Spleen (tissue), 7 donors: ENCODE measurements at regions not wholly inside any gene's neighbourhood (a gene's known extent, or its start where the extent isn't known, plus 50 kb on each side); places are given as distances from the start of the nearest gene placed in this dataset.

Source experiments
- POLR2A ChIP-seq, 3 donors: fragments of 450-650 bp; IDR thresholded peaks; one replicate each; pipeline ENCODE4 v1.5.1; 2017; ENCODE audit warnings: antibody characterized with exemption in 3 of 3, mild to moderate bottlenecking in 1 of 3
- TF ChIP-seq, protein P1 (sequence below), 11 experiments: fragments of 200-600 bp in 7 of 11; fragments of 450-650 bp in 4 of 11; sonication (generic) in 4 of 11; IDR thresholded peaks in 8 of 11; conservative IDR thresholded peaks in 3 of 11; 1 replicate in 7 of 11; 2 replicates in 4 of 11; pipeline versions ENCODE4 v1.4.0 to v1.8.0; 2016 to 2021; ENCODE audit warnings: antibody characterized with exemption in 11 of 11, inconsistent platforms in 4 of 11, mild to moderate bottlenecking in 1 of 11
- donor health status: DM: no; HTN: no; CAD: no; lungs with moderate emphysema.
- donor health status: DM: no; HTN: no; CAD: no.
- donor health status: DM: no; HTN: no; CAD: no.

DNA sequence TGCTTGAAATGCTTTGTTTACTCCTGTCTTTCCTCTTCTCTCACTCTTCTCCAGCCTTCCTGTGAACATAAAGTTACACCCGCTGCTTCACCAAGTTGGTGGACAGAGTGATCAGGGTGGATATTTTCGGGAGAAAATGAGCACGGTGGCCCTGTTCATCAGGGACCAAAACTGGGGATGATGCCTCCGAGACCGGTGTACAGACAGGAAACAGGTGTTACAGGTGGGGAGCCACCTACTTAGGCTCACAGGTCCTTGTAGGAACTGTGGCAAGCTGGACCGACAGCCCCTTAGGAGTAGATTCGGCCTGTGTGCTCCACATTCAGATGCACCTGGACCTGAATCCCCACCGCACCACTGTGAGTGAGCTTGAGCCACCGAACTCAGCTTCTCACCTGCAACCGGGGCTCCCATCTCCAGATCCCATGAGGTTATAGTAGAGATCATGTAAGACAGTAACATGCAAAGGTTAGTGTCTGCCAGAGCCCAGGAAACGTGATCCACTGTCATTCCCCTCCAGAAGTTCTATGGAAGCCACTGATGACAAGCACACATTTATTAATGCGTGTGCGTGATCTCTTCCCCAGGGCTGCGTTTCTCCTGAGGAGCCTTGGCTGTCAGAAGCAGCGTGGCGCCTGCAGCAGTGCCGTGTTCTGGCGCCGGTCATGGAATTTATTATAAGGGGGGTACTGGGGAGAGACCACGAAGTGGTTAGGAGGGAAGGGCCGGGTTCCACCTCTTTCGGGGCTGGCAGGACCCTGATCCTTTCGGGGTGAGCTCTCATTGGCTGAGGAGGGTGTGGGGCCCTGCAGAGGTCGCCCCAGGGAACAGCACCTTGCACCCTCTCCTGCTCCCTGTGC, 94.2 kb downstream of the ERMARD start:
- no peak for TF ChIP-seq POLR2A (IDR thresholded peaks at IDR 0.05)
- TF ChIP-seq, protein P1, sequence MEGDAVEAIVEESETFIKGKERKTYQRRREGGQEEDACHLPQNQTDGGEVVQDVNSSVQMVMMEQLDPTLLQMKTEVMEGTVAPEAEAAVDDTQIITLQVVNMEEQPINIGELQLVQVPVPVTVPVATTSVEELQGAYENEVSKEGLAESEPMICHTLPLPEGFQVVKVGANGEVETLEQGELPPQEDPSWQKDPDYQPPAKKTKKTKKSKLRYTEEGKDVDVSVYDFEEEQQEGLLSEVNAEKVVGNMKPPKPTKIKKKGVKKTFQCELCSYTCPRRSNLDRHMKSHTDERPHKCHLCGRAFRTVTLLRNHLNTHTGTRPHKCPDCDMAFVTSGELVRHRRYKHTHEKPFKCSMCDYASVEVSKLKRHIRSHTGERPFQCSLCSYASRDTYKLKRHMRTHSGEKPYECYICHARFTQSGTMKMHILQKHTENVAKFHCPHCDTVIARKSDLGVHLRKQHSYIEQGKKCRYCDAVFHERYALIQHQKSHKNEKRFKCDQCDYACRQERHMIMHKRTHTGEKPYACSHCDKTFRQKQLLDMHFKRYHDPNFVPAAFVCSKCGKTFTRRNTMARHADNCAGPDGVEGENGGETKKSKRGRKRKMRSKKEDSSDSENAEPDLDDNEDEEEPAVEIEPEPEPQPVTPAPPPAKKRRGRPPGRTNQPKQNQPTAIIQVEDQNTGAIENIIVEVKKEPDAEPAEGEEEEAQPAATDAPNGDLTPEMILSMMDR (IDR thresholded peaks at IDR 0.05 in 8 of 11, conservative IDR thresholded peaks at IDR 0.05 in 3 of 11) = no peak
